HEK293 (cell line): ENCODE measurements at regions not wholly inside any gene's neighbourhood (a gene's known extent, or its start where the extent isn't known, plus 50 kb on each side); places are given as distances from the start of the nearest gene placed in this dataset.

ENCODE experiments used
- CTCF ChIA-PET: fragments of 350-600 bp; formaldehyde crosslinking; extraction: SDS; loops from one replicate; lab custom pipeline; 2021; ENCODE audit warnings: antibody characterized with exemption; lab: Yijun Ruan, JAX
- POLR2A ChIA-PET: fragments of 300-600 bp; formaldehyde crosslinking; extraction: SDS; loops from one replicate; lab custom pipeline; 2020; ENCODE audit warnings: antibody characterized with exemption, inconsistent platforms; lab: Yijun Ruan, JAX
- H3K27ac ChIP-seq: fragments of 200-500 bp; sonication (Bioruptor generic); 2 replicates; pipeline ENCODE4 v1.5.1; 2014; ENCODE audit warnings: low read depth, low read length, control low read depth, inconsistent platforms; ENCODE audit errors: extremely low read depth
- H3K36me3 ChIP-seq, 2 experiments: fragments of 200-500 bp in 1 of 2; sonication (Bioruptor generic) in 1 of 2; 1 replicate in 1 of 2; 2 replicates in 1 of 2; pipeline ENCODE4 v1.5.1; 2014 to 2017; ENCODE audit warnings: inconsistent platforms in 2 of 2, low read length in 2 of 2; ENCODE audit not compliant: control insufficient read depth in 2 of 2, insufficient read depth in 1 of 2
- H3K4me1 ChIP-seq: fragments of 200-500 bp; sonication (Bioruptor generic); 2 replicates; pipeline ENCODE4 v1.5.1; 2014; ENCODE audit warnings: mild to moderate bottlenecking, low read length, inconsistent platforms; ENCODE audit not compliant: control insufficient read depth, insufficient read depth
- H3K4me3 ChIP-seq: 2 replicates; pipeline ENCODE4 v1.5.1; 2011; ENCODE audit warnings: low read depth, mild to moderate bottlenecking, control low read depth, low read length, moderate library complexity
- H3K9me3 ChIP-seq: fragments of 200-500 bp; sonication (Bioruptor generic); 2 replicates; pipeline ENCODE4 v1.5.1; 2014; ENCODE audit warnings: low read depth, low read length, inconsistent platforms; ENCODE audit not compliant: control insufficient read depth, insufficient read depth
- HOXD13 ChIP-seq: sonication (generic); formaldehyde crosslinking; IDR thresholded peaks from 2 replicates; pipeline ENCODE4 v1.8.0; 2022; ENCODE audit warnings: missing genetic modification reagents, borderline replicate concordance
- OVOL3 ChIP-seq: fragments of 450-650 bp; formaldehyde crosslinking; IDR thresholded peaks from 2 replicates; pipeline ENCODE4 v1.5.1; 2016; ENCODE audit warnings: missing biosample characterization, missing genetic modification characterization
- SP3 ChIP-seq: fragments of 450-650 bp; formaldehyde crosslinking; IDR thresholded peaks from 2 replicates; pipeline ENCODE4 v1.5.1; 2016; ENCODE audit warnings: missing biosample characterization, missing genetic modification characterization
- TCF7L2 ChIP-seq: IDR thresholded peaks from 2 replicates; pipeline ENCODE4 v1.6.1; 2011; ENCODE audit warnings: low read depth, mild to moderate bottlenecking, inconsistent platforms, low read length, moderate library complexity, borderline replicate concordance
- ZBTB48 ChIP-seq: fragments of 450-650 bp; formaldehyde crosslinking; IDR thresholded peaks from 2 replicates; pipeline ENCODE4 v1.5.1; 2016; ENCODE audit warnings: missing biosample characterization, missing genetic modification characterization
- ZNF416 ChIP-seq: fragments of 450-650 bp; formaldehyde crosslinking; IDR thresholded peaks from 2 replicates; pipeline ENCODE4 v1.5.1; 2016; ENCODE audit warnings: missing biosample characterization, missing genetic modification characterization
- ZNF501 ChIP-seq: fragments of 450-650 bp; formaldehyde crosslinking; IDR thresholded peaks from 2 replicates; pipeline ENCODE4 v1.5.1; 2016; ENCODE audit warnings: missing biosample characterization, missing genetic modification characterization
- ZNF670 ChIP-seq: fragments of 450-650 bp; formaldehyde crosslinking; IDR thresholded peaks from 2 replicates; pipeline ENCODE4 v1.5.1; 2016; ENCODE audit warnings: missing biosample characterization, missing genetic modification characterization, low read depth
- ZNF791 ChIP-seq: fragments of 450-650 bp; formaldehyde crosslinking; IDR thresholded peaks from 2 replicates; pipeline ENCODE4 v1.5.1; 2016; ENCODE audit warnings: missing biosample characterization, missing genetic modification characterization
- TF ChIP-seq, protein P1 (sequence below): IDR thresholded peaks from 2 replicates; pipeline ENCODE4 v1.6.1; 2011; ENCODE audit warnings: mild to moderate bottlenecking, low read depth, low read length, borderline replicate concordance
- TF ChIP-seq, protein P2 (sequence below): fragments of 450-650 bp; formaldehyde crosslinking; IDR thresholded peaks from 2 replicates; pipeline ENCODE4 v1.5.1; 2017; ENCODE audit warnings: missing biosample characterization, missing genetic modification characterization
- TF ChIP-seq, protein P3 (sequence below): fragments of 450-650 bp; formaldehyde crosslinking; IDR thresholded peaks from 2 replicates; pipeline ENCODE4 v1.5.1; 2016; ENCODE audit warnings: missing biosample characterization, missing genetic modification characterization
- TF ChIP-seq, protein P4 (sequence below): fragments of 450-650 bp; formaldehyde crosslinking; IDR thresholded peaks from 2 replicates; pipeline ENCODE4 v1.5.1; 2016; ENCODE audit warnings: missing biosample characterization, missing genetic modification characterization
- TF ChIP-seq, protein P5 (sequence below): fragments of 450-650 bp; formaldehyde crosslinking; IDR thresholded peaks from 2 replicates; pipeline ENCODE4 v1.5.1; 2016; ENCODE audit warnings: missing biosample characterization, missing genetic modification characterization

DNA sequence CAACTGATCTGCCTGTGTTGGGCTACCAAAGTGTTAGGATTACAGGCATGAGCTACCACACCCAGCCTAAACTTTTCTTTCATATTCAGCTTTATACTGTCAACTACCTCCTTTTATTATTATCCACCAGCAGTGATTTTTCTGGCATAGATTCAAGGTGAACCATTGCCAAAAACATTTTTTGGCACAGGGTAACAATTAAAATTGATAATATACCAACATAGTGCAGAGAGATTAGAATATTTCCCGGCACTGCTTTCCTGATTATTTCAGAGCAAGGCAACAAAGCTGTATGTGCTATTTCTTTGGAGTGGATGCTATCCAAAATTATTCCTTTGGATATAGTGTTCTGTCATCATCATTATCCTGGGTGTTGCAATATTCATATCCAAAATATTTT lies 781.6 kb upstream of the SOX9 start:
- no peaks in the 10 kb centered on the region for H3K36me3 ChIP-seq

DNA sequence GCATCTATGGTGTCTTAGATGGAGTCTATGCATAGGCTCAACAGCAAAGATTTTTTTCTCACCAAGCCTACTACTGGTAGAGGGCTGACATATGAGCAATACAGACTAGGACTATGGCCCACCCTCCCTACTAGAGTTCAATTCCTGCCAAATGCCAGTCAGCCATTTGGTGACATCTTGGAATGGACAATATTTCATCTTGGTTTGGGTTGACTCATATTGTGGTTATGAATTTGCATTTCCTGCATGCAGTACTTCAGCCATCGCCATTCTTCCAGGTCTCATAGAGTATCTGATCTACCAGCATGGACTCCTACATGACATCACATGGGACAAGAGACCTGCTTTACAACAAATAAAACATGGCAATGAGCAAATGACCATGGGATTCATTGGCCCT lies 778.1 kb upstream of the SOX9 start:
- CTCF ChIA-PET, result no interaction called here

More for the DNA sequence above, 781.6 kb upstream of the SOX9 start:
- TF ChIP-seq ZNF791 (tag by site-specific recombination) (no peak), ZBTB48 (tag by site-specific recombination) (no peak), TCF7L2 (no peak)
- TF ChIP-seq, protein P1, sequence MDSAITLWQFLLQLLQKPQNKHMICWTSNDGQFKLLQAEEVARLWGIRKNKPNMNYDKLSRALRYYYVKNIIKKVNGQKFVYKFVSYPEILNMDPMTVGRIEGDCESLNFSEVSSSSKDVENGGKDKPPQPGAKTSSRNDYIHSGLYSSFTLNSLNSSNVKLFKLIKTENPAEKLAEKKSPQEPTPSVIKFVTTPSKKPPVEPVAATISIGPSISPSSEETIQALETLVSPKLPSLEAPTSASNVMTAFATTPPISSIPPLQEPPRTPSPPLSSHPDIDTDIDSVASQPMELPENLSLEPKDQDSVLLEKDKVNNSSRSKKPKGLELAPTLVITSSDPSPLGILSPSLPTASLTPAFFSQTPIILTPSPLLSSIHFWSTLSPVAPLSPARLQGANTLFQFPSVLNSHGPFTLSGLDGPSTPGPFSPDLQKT, result no peak
- TF ChIP-seq, protein P2, sequence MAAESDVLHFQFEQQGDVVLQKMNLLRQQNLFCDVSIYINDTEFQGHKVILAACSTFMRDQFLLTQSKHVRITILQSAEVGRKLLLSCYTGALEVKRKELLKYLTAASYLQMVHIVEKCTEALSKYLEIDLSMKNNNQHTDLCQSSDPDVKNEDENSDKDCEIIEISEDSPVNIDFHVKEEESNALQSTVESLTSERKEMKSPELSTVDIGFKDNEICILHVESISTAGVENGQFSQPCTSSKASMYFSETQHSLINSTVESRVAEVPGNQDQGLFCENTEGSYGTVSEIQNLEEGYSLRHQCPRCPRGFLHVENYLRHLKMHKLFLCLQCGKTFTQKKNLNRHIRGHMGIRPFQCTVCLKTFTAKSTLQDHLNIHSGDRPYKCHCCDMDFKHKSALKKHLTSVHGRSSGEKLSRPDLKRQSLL (tag by site-specific recombination), result no peak
- CTCF ChIA-PET, result no interaction called here
- no peak overlapping the region for H3K27ac ChIP-seq
- H3K4me1 ChIP-seq, result peaks cover 2% of the 10 kb centered on the region; the same call in 1 of the 2 replicates
- no peak overlapping the region for H3K4me3 ChIP-seq
- POLR2A ChIA-PET, result no interaction called here
- no peaks in the 10 kb centered on the region for H3K9me3 ChIP-seq

DNA sequence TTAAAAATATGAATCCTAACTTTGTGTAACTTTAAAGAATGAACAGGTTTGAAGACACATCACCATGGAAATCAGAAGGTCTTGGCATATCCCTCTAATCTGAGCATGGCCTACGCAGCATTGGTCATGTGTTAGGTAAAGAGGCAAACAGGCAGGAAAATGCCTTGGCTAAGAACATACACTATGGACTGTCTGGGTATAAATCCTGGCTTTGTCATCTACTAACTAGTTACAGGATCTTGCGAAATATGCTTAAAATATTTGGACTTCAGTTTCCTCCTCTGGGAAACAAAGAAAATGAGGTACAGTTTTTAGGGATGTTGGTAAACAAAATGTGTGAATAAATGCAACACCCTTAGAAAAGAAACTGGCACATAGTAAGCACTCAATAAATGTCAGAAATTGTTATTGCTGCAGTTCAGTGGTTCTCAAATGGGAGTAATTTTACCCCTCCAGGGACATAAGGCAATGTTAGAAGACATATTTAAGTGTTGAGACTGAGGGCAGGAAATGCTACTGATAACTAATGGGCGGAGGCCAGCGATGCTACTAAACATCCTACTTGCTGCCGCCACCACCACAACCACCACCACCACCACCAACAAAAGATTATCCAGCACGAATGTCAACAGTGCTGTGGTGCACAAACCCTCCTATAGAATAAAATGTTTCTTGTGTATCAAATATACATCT lies 770.8 kb upstream of the SOX9 start:
- TF ChIP-seq ZNF416 (tag by site-specific recombination) (no peak), HOXD13 (CRISPR knock-in tag) (no peak)
- TF ChIP-seq, protein P3, sequence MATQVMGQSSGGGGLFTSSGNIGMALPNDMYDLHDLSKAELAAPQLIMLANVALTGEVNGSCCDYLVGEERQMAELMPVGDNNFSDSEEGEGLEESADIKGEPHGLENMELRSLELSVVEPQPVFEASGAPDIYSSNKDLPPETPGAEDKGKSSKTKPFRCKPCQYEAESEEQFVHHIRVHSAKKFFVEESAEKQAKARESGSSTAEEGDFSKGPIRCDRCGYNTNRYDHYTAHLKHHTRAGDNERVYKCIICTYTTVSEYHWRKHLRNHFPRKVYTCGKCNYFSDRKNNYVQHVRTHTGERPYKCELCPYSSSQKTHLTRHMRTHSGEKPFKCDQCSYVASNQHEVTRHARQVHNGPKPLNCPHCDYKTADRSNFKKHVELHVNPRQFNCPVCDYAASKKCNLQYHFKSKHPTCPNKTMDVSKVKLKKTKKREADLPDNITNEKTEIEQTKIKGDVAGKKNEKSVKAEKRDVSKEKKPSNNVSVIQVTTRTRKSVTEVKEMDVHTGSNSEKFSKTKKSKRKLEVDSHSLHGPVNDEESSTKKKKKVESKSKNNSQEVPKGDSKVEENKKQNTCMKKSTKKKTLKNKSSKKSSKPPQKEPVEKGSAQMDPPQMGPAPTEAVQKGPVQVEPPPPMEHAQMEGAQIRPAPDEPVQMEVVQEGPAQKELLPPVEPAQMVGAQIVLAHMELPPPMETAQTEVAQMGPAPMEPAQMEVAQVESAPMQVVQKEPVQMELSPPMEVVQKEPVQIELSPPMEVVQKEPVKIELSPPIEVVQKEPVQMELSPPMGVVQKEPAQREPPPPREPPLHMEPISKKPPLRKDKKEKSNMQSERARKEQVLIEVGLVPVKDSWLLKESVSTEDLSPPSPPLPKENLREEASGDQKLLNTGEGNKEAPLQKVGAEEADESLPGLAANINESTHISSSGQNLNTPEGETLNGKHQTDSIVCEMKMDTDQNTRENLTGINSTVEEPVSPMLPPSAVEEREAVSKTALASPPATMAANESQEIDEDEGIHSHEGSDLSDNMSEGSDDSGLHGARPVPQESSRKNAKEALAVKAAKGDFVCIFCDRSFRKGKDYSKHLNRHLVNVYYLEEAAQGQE (tag by site-specific recombination), result no peak
- ChIA-PET CTCF (no interaction called here), POLR2A (no interaction called here)
- H3K4me3 ChIP-seq, result no peak overlapping the region
- no peak overlapping the region for H3K27ac ChIP-seq
- no peaks in the 10 kb centered on the region for H3K36me3 ChIP-seq
- no peaks in the 10 kb centered on the region for H3K9me3 ChIP-seq
- H3K4me1 ChIP-seq, result no peaks in the 10 kb centered on the region

More for the DNA sequence above, 778.1 kb upstream of the SOX9 start:
- POLR2A ChIA-PET, result no interaction called here
- TF ChIP-seq SP3 (tag by site-specific recombination) (no peak), ZNF670 (tag by site-specific recombination) (no peak), ZNF501 (tag by site-specific recombination) (no peak), OVOL3 (tag by site-specific recombination) (no peak)
- TF ChIP-seq, protein P2 (tag by site-specific recombination), result no peak
- TF ChIP-seq, protein P4, sequence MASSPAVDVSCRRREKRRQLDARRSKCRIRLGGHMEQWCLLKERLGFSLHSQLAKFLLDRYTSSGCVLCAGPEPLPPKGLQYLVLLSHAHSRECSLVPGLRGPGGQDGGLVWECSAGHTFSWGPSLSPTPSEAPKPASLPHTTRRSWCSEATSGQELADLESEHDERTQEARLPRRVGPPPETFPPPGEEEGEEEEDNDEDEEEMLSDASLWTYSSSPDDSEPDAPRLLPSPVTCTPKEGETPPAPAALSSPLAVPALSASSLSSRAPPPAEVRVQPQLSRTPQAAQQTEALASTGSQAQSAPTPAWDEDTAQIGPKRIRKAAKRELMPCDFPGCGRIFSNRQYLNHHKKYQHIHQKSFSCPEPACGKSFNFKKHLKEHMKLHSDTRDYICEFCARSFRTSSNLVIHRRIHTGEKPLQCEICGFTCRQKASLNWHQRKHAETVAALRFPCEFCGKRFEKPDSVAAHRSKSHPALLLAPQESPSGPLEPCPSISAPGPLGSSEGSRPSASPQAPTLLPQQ, result no peak
- TF ChIP-seq, protein P5, sequence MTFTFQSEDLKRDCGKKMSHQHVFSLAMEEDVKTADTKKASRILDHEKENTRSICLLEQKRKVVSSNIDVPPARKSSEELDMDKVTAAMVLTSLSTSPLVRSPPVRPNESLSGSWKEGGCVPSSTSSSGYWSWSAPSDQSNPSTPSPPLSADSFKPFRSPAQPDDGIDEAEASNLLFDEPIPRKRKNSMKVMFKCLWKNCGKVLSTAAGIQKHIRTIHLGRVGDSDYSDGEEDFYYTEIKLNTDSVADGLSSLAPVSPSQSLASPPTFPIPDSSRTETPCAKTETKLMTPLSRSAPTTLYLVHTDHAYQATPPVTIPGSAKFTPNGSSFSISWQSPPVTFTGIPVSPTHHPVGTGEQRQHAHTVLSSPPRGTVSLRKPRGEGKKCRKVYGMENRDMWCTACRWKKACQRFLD, result no peak
- Histone ChIP-seq H3K36me3 (no peaks in the 10 kb centered on the region), H3K9me3 (no peaks in the 10 kb centered on the region), H3K4me3 (no peak overlapping the region), H3K4me1 (peaks cover 2% of the 10 kb centered on the region; the same call in 1 of the 2 replicates), H3K27ac (no peak overlapping the region)
